ENCODE measurements at regions not wholly inside any gene's neighbourhood (a gene's known extent, or its start where the extent isn't known, plus 50 kb on each side); places are given as distances from the start of the nearest gene placed in this dataset.

DNA sequence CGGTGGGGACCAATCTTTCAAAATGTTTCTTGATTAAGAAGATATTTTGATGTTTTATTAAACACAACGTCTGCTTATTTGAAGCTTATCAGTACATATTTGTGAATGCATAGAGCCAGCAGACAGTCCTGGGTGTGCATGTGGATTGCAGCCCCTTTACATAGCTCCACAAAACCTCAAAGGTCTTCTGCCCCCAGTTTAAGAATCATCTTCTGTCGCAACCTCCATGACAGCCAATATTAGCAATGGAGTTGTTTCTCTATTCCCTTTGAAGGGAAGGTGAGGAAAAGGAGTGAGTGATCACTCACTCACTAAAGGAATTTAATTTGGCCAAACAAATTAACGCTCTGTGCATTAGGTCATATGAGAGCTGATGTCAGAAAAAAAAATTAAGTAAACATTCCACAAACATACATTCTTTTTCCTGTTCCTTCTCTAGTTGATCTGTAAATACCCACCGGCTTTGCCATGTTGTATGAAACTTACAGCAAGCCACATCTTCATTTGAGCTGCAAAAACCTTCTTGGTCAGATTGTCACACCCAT lies 152.9 kb downstream of the SIM1 start:
- intact Hi-C loops (cut with micrococcal nuclease; ENCODE audit: unreplicated experiment) (no loop called here), in situ Hi-C loops (cut with MboI) (no loop called here)
- Histone ChIP-seq H3K4me1 (ENCODE audit: control insufficient read depth, insufficient read depth, low read length) (no peaks in the 10 kb centered on the region), H4K20me1 (ENCODE audit: control insufficient read depth, insufficient read depth) (no peaks in the 10 kb centered on the region), H2AFZ (ENCODE audit: control insufficient read depth, low read depth, low read length) (no peak overlapping the region), H3K9ac (ENCODE audit: control insufficient read depth, insufficient read depth, low read length) (no peak overlapping the region), H3K9me3 (replicated peaks; ENCODE audit: control insufficient read depth, insufficient read depth, low read length) (no peaks in the 10 kb centered on the region), H3K4me2 (ENCODE audit: control insufficient read depth, insufficient read depth) (no peak overlapping the region), H3K27ac (ENCODE audit: control insufficient read depth, insufficient read depth) (no peak overlapping the region), H3K4me3 (no peak overlapping the region), H3K27me3 (replicated peaks in 1 of 2; ENCODE audit: control insufficient read depth in 2 of 2, insufficient read depth in 2 of 2, low read length in 1 of 2) (peaks cover 0 to 1% of the 10 kb centered on the region in 2 experiments; a peak in 2 of 4 replicates), H3K36me3 (ENCODE audit: control insufficient read depth in 2 of 2, insufficient read depth in 2 of 2, low read length in 1 of 2) (no peaks in the 10 kb centered on the region), H3K79me2 (ENCODE audit: control insufficient read depth, insufficient read depth, low read length) (no peaks in the 10 kb centered on the region)
- SMC1A ChIA-PET (ENCODE audit: uncharacterized antibody, unreplicated experiment) = no interaction called here
- BruUV-seq (replicated peaks) = no TSS peak
- DNase-seq (ENCODE audit: low read depth, low spot score) (no peak), ATAC-seq (no peak), FAIRE-seq (no peak)
- POLR2A ChIA-PET = no interaction called here
- TF ChIP-seq CBFB (IDR thresholded peaks at IDR 0.05; ENCODE audit: low read depth) = no peak
- TF ChIP-seq KDM1A (IDR thresholded peaks at IDR 0.05; ENCODE audit: borderline replicate concordance) = no peak
- no peak for TF ChIP-seq FOXM1 (IDR thresholded peaks at IDR 0.05; ENCODE audit: low read depth, low read length)
- no peak for TF ChIP-seq TCF7 (IDR thresholded peaks at IDR 0.05; ENCODE audit: borderline replicate concordance)
- no peak for TF ChIP-seq SREBF1 (IDR thresholded peaks at IDR 0.05; ENCODE audit: low read length)
- no peak for TF ChIP-seq ASH2L (IDR thresholded peaks at IDR 0.05; ENCODE audit: borderline replicate concordance, low read depth)
- no peak for TF ChIP-seq EZH2 (IDR thresholded peaks at IDR 0.05; ENCODE audit: borderline replicate concordance, control insufficient read depth, low read depth, low read length)
- TF ChIP-seq PML (IDR thresholded peaks at IDR 0.05; ENCODE audit: low read length) = no peak
- TF ChIP-seq BMI1 (IDR thresholded peaks at IDR 0.05; ENCODE audit: borderline replicate concordance) = no peak
- TF ChIP-seq, protein P1, sequence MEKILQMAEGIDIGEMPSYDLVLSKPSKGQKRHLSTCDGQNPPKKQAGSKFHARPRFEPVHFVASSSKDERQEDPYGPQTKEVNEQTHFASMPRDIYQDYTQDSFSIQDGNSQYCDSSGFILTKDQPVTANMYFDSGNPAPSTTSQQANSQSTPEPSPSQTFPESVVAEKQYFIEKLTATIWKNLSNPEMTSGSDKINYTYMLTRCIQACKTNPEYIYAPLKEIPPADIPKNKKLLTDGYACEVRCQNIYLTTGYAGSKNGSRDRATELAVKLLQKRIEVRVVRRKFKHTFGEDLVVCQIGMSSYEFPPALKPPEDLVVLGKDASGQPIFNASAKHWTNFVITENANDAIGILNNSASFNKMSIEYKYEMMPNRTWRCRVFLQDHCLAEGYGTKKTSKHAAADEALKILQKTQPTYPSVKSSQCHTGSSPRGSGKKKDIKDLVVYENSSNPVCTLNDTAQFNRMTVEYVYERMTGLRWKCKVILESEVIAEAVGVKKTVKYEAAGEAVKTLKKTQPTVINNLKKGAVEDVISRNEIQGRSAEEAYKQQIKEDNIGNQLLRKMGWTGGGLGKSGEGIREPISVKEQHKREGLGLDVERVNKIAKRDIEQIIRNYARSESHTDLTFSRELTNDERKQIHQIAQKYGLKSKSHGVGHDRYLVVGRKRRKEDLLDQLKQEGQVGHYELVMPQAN (conservative IDR thresholded peaks at IDR 0.05) = no peak
- no peak for TF ChIP-seq NFYB (IDR thresholded peaks at IDR 0.05; ENCODE audit: insufficient read depth, low read depth, low read length)
- no peak for TF ChIP-seq ZBED1 (IDR thresholded peaks at IDR 0.05; ENCODE audit: borderline replicate concordance)
- TF ChIP-seq, protein P2, sequence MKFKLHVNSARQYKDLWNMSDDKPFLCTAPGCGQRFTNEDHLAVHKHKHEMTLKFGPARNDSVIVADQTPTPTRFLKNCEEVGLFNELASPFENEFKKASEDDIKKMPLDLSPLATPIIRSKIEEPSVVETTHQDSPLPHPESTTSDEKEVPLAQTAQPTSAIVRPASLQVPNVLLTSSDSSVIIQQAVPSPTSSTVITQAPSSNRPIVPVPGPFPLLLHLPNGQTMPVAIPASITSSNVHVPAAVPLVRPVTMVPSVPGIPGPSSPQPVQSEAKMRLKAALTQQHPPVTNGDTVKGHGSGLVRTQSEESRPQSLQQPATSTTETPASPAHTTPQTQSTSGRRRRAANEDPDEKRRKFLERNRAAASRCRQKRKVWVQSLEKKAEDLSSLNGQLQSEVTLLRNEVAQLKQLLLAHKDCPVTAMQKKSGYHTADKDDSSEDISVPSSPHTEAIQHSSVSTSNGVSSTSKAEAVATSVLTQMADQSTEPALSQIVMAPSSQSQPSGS (IDR thresholded peaks at IDR 0.05; ENCODE audit: low read length) = no peak
- TF ChIP-seq, protein P3, sequence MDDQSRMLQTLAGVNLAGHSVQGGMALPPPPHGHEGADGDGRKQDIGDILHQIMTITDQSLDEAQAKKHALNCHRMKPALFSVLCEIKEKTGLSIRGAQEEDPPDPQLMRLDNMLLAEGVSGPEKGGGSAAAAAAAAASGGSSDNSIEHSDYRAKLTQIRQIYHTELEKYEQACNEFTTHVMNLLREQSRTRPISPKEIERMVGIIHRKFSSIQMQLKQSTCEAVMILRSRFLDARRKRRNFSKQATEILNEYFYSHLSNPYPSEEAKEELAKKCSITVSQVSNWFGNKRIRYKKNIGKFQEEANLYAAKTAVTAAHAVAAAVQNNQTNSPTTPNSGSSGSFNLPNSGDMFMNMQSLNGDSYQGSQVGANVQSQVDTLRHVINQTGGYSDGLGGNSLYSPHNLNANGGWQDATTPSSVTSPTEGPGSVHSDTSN (IDR thresholded peaks at IDR 0.05; ENCODE audit: insufficient replicate concordance, low read depth, low read length) = no peak
- TF ChIP-seq, protein P4, sequence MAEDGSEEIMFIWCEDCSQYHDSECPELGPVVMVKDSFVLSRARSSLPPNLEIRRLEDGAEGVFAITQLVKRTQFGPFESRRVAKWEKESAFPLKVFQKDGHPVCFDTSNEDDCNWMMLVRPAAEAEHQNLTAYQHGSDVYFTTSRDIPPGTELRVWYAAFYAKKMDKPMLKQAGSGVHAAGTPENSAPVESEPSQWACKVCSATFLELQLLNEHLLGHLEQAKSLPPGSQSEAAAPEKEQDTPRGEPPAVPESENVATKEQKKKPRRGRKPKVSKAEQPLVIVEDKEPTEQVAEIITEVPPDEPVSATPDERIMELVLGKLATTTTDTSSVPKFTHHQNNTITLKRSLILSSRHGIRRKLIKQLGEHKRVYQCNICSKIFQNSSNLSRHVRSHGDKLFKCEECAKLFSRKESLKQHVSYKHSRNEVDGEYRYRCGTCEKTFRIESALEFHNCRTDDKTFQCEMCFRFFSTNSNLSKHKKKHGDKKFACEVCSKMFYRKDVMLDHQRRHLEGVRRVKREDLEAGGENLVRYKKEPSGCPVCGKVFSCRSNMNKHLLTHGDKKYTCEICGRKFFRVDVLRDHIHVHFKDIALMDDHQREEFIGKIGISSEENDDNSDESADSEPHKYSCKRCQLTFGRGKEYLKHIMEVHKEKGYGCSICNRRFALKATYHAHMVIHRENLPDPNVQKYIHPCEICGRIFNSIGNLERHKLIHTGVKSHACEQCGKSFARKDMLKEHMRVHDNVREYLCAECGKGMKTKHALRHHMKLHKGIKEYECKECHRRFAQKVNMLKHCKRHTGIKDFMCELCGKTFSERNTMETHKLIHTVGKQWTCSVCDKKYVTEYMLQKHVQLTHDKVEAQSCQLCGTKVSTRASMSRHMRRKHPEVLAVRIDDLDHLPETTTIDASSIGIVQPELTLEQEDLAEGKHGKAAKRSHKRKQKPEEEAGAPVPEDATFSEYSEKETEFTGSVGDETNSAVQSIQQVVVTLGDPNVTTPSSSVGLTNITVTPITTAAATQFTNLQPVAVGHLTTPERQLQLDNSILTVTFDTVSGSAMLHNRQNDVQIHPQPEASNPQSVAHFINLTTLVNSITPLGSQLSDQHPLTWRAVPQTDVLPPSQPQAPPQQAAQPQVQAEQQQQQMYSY (CRISPR knock-in tag; IDR thresholded peaks at IDR 0.05) = no peak
- RAD21 ChIA-PET (ENCODE audit: unreplicated experiment) = no interaction called here
- 33% methylated on average over 5 of the region's 5 CpGs for WGBS (ENCODE audit: insufficient coverage, insufficient replicate concordance, low lambda C conversion rate, missing lambda C conversion rate)
- CTCF ChIA-PET = interaction anchor here (1.1 kb wide), 1 partner anchor 149 kb away, joined by 3 read pairs; no protein-coding TSS in a partner anchor

All from GM12878 (cell line).